T-helper 1 cell treated with Interleukin-12 subunit alpha and Interleukin-12 subunit beta and Interleukin-4 antibody, amounts not matched to agents 30 μg/mL and 1 μg/mL, for 36 hours (primary cell): ENCODE measurements at regions not wholly inside any gene's neighbourhood (a gene's known extent, or its start where the extent isn't known, plus 50 kb on each side); places are given as distances from the start of the nearest gene placed in this dataset.

Source experiments
- H3K27ac Mint-ChIP-seq: one replicate; pipeline ENCODE4 v1.8.0; 2021; ENCODE audit warnings: mild to moderate bottlenecking, mixed read lengths
- H3K27me3 Mint-ChIP-seq: one replicate; pipeline ENCODE4 v1.8.0; 2021; ENCODE audit warnings: low read depth, mixed read lengths
- H3K36me3 Mint-ChIP-seq: one replicate; pipeline ENCODE4 v1.8.0; 2021; ENCODE audit warnings: low read depth, mixed read lengths
- H3K4me1 Mint-ChIP-seq: one replicate; pipeline ENCODE4 v1.8.0; 2021; ENCODE audit warnings: low read depth, mixed read lengths
- H3K4me3 Mint-ChIP-seq: one replicate; pipeline ENCODE4 v1.8.0; 2021; ENCODE audit warnings: mild to moderate bottlenecking, moderate library complexity, mixed read lengths
- H3K9me3 Mint-ChIP-seq: one replicate; pipeline ENCODE4 v1.8.0; 2021; ENCODE audit warnings: mixed read lengths

GRCh38 chr9:89732295-89732938, 127.6 kb downstream of the GADD45G start:
- peaks cover 7% of the 10 kb centered on the region for H3K36me3 Mint-ChIP-seq
- no peaks in the 10 kb centered on the region for H3K27me3 Mint-ChIP-seq
- H3K4me3 Mint-ChIP-seq, result no peak overlapping the region
- H3K27ac Mint-ChIP-seq, result no peak overlapping the region
- H3K9me3 Mint-ChIP-seq, result no peaks in the 10 kb centered on the region
- peaks cover 16% of the 10 kb centered on the region for H3K4me1 Mint-ChIP-seq

DNA sequence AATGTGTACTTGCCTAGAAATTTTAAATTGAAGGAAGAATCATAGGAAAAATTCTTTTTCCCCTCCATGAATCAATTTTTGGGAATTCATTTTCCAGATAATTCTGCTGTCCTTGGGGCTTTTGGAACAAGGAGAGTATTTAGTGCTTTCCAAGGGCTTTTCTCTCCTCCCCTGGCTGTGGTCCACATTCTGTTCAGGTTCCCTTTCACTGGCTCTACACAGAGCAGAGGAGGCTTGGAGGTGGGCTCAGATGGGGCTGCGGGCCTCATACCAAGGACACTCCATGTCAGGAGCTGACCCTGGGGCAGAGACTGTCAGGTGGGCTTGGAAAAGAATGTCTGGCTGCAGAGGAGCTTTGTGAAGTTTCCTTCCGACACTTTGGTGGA, 128.1 kb downstream of the GADD45G start:
- Mint-ChIP-seq H3K27ac (no peak overlapping the region), H3K36me3 (peaks cover 8% of the 10 kb centered on the region), H3K4me1 (peaks cover 19% of the 10 kb centered on the region), H3K4me3 (no peak overlapping the region), H3K9me3 (no peaks in the 10 kb centered on the region), H3K27me3 (no peaks in the 10 kb centered on the region)

GRCh38 chr9:89734600-89735041, 129.8 kb downstream of the GADD45G start:
- Mint-ChIP-seq H3K36me3 (peaks cover 25% of the 10 kb centered on the region), H3K4me3 (no peak overlapping the region), H3K4me1 (peaks cover 31% of the 10 kb centered on the region), H3K27ac (no peak overlapping the region), H3K27me3 (no peaks in the 10 kb centered on the region), H3K9me3 (no peaks in the 10 kb centered on the region)

- H3K4me1 Mint-ChIP-seq, result peaks cover 58% of the 10 kb centered on the region
- no peak overlapping the region for H3K4me3 Mint-ChIP-seq
Observed at GRCh38 chr9:89738137-89738932, 133.5 kb downstream of the GADD45G start.

GRCh38 chr9:89739511-89739910, 134.7 kb downstream of the GADD45G start:
- Mint-ChIP-seq H3K4me1 (peaks cover 65% of the 10 kb centered on the region), H3K27me3 (no peaks in the 10 kb centered on the region), H3K36me3 (peaks cover 21% of the 10 kb centered on the region), H3K27ac (peak overlapping the region; percentile 81), H3K9me3 (no peaks in the 10 kb centered on the region), H3K4me3 (peak overlapping the region; percentile 50)

More at GRCh38 chr9:89738137-89738932, 133.5 kb downstream of the GADD45G start:
- Mint-ChIP-seq H3K27me3 (no peaks in the 10 kb centered on the region), H3K27ac (peak overlapping the region; percentile 81), H3K9me3 (no peaks in the 10 kb centered on the region), H3K36me3 (peaks cover 26% of the 10 kb centered on the region)

- H3K27ac Mint-ChIP-seq, result peak overlapping the region; percentile 81
- no peaks in the 10 kb centered on the region for H3K9me3 Mint-ChIP-seq
- H3K4me3 Mint-ChIP-seq, result peak overlapping the region; percentile 50
- peaks cover 21% of the 10 kb centered on the region for H3K36me3 Mint-ChIP-seq
- H3K4me1 Mint-ChIP-seq, result peaks cover 69% of the 10 kb centered on the region
- H3K27me3 Mint-ChIP-seq, result no peaks in the 10 kb centered on the region
Observed at GRCh38 chr9:89739916-89740315, 135.1 kb downstream of the GADD45G start.

DNA sequence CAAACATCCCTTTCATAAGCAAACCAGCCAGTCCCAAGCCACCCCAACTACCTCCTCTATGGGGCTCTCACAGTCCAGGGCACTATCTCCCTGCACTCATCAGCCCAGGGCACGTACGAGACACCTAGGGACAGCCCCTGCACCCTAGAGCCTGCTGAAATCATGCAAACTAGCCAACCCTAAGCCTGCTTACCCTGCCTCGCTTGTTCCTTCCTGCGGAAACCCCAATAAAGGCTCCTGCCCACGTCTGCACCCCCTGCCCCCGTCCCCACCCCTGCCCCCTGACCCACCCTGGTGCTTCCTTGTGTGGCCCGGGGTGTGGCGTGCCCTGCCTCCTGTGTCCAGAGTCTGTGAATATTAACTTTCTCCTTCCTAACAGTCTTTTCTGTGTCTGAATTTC, 135.9 kb downstream of the GADD45G start:
- Mint-ChIP-seq H3K4me1 (peaks cover 74% of the 10 kb centered on the region), H3K27ac (peak overlapping the region; percentile 75), H3K9me3 (no peaks in the 10 kb centered on the region), H3K36me3 (peaks cover 24% of the 10 kb centered on the region), H3K27me3 (no peaks in the 10 kb centered on the region), H3K4me3 (peak overlapping the region; percentile 69)

- Mint-ChIP-seq H3K9me3 (no peaks in the 10 kb centered on the region), H3K4me3 (peak overlapping the region; percentile 53), H3K27ac (peak overlapping the region; percentile 96), H3K4me1 (peaks cover 76% of the 10 kb centered on the region), H3K27me3 (no peaks in the 10 kb centered on the region), H3K36me3 (peaks cover 27% of the 10 kb centered on the region)
Observed at GRCh38 chr9:89742660-89743059, 137.8 kb downstream of the GADD45G start.

- Mint-ChIP-seq H3K4me3 (peak overlapping the region; percentile 53), H3K4me1 (peaks cover 75% of the 10 kb centered on the region), H3K27ac (peak overlapping the region; percentile 96), H3K36me3 (peaks cover 23% of the 10 kb centered on the region), H3K27me3 (no peaks in the 10 kb centered on the region), H3K9me3 (no peaks in the 10 kb centered on the region)
Observed at GRCh38 chr9:89743216-89743572, 138.4 kb downstream of the GADD45G start.

DNA sequence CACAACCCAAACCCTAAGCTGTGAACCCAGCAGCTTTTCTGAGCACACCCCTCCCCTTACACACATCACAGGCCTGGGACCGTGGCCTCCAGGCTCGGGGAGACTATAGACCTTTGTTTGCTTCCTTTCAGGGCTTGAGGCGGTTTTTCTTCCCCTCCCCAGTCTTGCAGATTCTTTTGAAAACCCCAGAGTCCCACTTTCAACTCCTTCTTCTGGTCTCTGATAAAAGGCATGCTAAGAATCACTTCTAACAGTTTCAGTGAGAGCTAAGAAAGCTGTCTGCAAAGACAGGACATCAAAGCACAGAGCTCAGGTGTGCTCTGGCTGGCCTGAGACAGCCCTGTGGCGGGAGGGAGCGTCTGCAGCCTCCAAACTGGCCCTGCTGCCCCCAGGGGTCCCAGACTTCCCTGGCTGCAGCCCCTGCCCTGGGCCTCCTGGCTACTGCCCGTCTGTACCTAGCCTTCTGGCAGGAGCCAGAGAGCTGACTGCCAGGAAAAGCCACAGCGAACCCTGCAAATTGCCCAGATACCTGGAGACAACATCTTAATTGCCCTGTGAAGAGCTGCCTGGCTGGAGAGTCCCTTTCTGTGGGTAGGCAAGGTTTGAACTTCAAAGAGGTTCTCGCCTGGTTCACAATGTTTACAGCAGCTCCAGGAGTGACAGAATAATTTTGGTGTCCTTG, 138.9 kb downstream of the GADD45G start:
- Mint-ChIP-seq H3K27me3 (no peaks in the 10 kb centered on the region), H3K36me3 (peaks cover 18% of the 10 kb centered on the region), H3K9me3 (no peaks in the 10 kb centered on the region), H3K4me3 (peak overlapping the region; percentile 53), H3K4me1 (peaks cover 75% of the 10 kb centered on the region), H3K27ac (peak overlapping the region; percentile 96)

DNA sequence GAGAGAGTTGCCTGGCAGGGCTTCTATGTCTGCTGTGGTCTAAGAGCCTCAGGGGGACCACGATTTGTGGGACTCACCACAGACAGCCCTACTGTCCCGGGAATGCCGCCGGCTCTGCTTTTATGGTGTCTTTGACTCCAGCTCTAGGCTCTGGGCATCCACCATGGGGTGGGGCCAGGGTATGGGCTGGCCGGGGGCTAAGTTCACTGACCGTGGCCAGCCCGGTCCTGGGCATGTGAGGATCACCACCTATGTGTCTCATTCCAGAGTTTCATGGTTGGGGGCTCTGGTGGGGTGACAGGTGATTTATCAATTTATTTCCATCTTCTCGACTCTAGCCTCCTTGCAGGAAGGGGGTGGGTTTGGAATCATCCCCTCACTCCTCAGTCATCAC, 139.4 kb downstream of the GADD45G start:
- Mint-ChIP-seq H3K27ac (peak overlapping the region; percentile 96), H3K4me3 (peak overlapping the region; percentile 80), H3K36me3 (peaks cover 13% of the 10 kb centered on the region), H3K9me3 (no peaks in the 10 kb centered on the region), H3K27me3 (no peaks in the 10 kb centered on the region), H3K4me1 (peaks cover 74% of the 10 kb centered on the region)

DNA sequence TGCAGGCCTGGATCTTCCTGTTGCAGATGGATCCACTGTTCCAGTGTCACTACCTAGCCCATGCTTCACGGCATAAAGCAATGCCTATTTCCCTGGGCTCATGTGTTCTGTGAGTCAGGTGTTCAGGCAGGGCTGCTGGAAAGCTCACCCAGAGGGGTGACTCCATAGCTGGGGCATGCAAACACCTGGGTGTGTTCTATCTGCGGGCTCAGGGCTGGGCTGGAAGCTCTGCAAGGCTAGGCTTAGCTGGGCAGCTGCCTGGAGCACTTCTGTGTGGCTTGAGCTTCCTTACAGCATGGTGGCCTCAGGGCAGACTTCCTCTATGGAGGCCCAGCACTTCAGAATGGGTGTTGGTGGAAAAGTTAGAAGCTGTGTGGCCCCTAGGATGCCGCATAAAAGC, 139.9 kb downstream of the GADD45G start:
- Mint-ChIP-seq H3K36me3 (peaks cover 10% of the 10 kb centered on the region), H3K9me3 (no peaks in the 10 kb centered on the region), H3K4me3 (peak overlapping the region; percentile 80), H3K27me3 (no peaks in the 10 kb centered on the region), H3K4me1 (peaks cover 73% of the 10 kb centered on the region), H3K27ac (peak overlapping the region; percentile 96)

- H3K36me3 Mint-ChIP-seq, result peaks cover 10% of the 10 kb centered on the region
- H3K9me3 Mint-ChIP-seq, result no peaks in the 10 kb centered on the region
- no peaks in the 10 kb centered on the region for H3K27me3 Mint-ChIP-seq
- H3K4me3 Mint-ChIP-seq, result no peak overlapping the region
- H3K27ac Mint-ChIP-seq, result peak overlapping the region; percentile 60
- peaks cover 64% of the 10 kb centered on the region for H3K4me1 Mint-ChIP-seq
Observed at GRCh38 chr9:89745601-89746376, 141.0 kb downstream of the GADD45G start.
